LNCAP (cell line): ENCODE measurements at regions not wholly inside any gene's neighbourhood (a gene's known extent, or its start where the extent isn't known, plus 50 kb on each side); places are given as distances from the start of the nearest gene placed in this dataset.

Source experiments
- TF ChIP-seq, protein P1 (sequence below): fragments of 450-650 bp; IDR thresholded peaks from 2 replicates; pipeline ENCODE4 v1.5.1; 2017; ENCODE audit warnings: mild to moderate bottlenecking

- TF ChIP-seq, protein P1, sequence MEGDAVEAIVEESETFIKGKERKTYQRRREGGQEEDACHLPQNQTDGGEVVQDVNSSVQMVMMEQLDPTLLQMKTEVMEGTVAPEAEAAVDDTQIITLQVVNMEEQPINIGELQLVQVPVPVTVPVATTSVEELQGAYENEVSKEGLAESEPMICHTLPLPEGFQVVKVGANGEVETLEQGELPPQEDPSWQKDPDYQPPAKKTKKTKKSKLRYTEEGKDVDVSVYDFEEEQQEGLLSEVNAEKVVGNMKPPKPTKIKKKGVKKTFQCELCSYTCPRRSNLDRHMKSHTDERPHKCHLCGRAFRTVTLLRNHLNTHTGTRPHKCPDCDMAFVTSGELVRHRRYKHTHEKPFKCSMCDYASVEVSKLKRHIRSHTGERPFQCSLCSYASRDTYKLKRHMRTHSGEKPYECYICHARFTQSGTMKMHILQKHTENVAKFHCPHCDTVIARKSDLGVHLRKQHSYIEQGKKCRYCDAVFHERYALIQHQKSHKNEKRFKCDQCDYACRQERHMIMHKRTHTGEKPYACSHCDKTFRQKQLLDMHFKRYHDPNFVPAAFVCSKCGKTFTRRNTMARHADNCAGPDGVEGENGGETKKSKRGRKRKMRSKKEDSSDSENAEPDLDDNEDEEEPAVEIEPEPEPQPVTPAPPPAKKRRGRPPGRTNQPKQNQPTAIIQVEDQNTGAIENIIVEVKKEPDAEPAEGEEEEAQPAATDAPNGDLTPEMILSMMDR: no peak
These were observed 108.6 kb upstream of the EGFLAM start for GRCh38 chr5:38149815-38150195.

GRCh38 chr5:38148021-38148625 lies 110.2 kb upstream of the EGFLAM start:
- TF ChIP-seq, protein P1: no peak

DNA sequence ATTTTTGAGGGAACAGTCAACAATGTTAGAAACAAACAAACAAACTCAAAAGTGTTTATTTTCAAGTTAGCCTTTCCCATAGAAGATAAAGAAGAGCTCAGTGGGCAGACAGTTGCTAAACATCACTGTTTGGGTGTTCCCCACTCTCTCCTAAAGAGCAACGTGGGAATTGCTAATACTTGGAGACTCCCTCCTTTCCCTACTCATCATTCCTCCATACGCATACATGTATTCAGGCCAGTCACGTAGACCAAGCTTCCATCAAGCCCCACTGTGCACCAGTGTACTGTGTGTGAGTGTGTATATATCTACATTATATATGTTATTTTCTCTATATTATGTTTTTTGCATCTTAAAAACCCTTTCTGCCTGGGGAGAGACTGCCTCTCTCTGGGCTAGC lies 115.0 kb upstream of the EGFLAM start:
- TF ChIP-seq, protein P1: no peak

GRCh38 chr5:38141665-38142064 lies 116.7 kb upstream of the EGFLAM start:
- TF ChIP-seq, protein P1: no peak

DNA sequence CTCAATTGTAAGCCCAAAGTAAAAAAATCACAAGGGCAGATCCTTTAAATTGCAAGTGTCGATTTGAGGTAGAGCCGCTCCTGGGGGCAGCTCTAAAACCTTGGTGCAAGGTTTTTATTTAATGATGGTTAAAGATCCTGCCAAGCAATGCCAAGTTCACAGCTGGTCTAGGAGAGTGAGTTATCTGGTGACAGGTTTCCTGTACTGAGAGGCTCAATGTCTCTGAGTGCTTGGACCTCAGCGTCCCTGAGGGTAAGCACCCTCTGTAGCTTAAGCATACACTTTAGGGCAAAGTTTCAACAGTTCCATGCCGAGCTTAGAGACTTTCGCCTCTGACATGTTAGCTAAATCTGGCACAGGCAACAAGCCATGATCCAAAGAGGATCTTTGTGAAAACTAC lies 119.8 kb upstream of the EGFLAM start:
- TF ChIP-seq, protein P1: no peak

DNA sequence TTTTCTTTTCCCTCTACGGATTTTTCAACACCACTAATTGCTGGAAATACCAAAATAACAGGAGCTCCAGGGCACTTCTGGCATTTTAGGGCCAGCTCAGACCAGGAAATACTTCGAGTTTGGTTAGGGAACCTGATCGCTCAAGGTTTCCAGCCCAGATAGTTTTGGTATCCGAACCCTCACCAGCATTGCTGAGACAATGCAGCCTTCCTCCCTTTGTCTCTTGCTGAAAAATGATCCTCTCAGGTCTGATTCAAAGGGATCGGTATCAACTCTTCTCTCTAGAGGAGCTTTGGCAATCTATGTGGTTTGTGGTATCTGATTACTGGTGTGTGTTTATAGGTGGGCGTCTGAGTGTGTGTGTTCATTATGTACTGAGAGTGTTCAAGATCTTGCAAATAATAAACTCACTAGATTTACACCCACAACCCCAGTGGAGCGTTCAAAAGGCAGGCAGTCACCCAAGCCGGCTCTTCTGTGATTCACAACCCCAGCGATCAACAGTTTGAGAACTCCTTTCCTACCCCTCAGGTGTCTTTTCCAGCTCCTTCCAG lies 122.8 kb upstream of the EGFLAM start:
- TF ChIP-seq, protein P1: no peak

- TF ChIP-seq, protein P1: no peak
These were observed 123.5 kb upstream of the EGFLAM start for GRCh38 chr5:38134810-38135209.

DNA sequence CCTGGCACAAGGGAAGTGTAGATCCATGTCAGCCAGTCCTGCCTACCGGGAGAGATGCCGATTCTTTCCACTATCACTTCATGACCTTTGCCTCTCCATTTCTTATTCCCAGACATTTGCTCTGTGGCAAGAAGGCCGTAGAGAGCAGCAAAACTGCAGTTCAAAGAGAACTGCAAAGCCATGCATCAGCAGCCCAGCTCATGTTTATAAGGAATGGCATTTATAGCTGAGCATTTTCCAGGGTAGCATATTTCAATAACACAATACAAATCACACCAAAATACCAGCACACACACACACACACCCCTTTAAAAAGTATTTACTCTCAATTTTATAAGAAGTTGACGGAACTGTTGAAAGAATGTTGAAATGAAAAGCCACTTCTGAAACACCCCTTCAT lies 126.7 kb upstream of the EGFLAM start:
- TF ChIP-seq, protein P1: no peak
